Neural cell (in vitro differentiated cells): ENCODE measurements at regions not wholly inside any gene's neighbourhood (a gene's known extent, or its start where the extent isn't known, plus 50 kb on each side); places are given as distances from the start of the nearest gene placed in this dataset.
A peak's percentile ranks its signal among the peaks of the same experiment; 100 is the strongest.

Experiments
- H2AFZ ChIP-seq: fragments of 200-600, 300-800 bp; sonication (generic), shearing (Covaris generic); 2 replicates; pipeline ENCODE4 v1.6.0; 2014; ENCODE audit warnings: low read depth, mild to moderate bottlenecking, antibody characterized with exemption, low read length, moderate library complexity
- H3F3A ChIP-seq: fragments of 200-600 bp; shearing (Covaris generic); 2 replicates; pipeline ENCODE4 v1.6.1; 2016; ENCODE audit warnings: mild to moderate bottlenecking, moderate library complexity, mixed read lengths, antibody characterized with exemption, low read length; ENCODE audit not compliant: insufficient read depth, poor library complexity, severe bottlenecking
- H3K27ac ChIP-seq: fragments of 200-600, 300-800 bp; sonication (generic), shearing (Covaris generic); 2 replicates; pipeline ENCODE4 v1.5.1; 2014; ENCODE audit warnings: mild to moderate bottlenecking, low read length, moderate library complexity
- H3K27me3 ChIP-seq: fragments of 300-800, 200-600 bp; sonication (generic), shearing (Covaris generic); 2 replicates; pipeline ENCODE4 v1.6.0; 2014; ENCODE audit warnings: mild to moderate bottlenecking, low read depth, low read length, moderate library complexity; ENCODE audit not compliant: insufficient read depth
- H3K36me3 ChIP-seq: fragments of 300-800, 200-600 bp; sonication (generic), shearing (Covaris generic); 2 replicates; pipeline ENCODE4 v1.5.1; 2014; ENCODE audit warnings: mild to moderate bottlenecking, antibody characterized with exemption, low read length, moderate library complexity; ENCODE audit not compliant: insufficient read depth
- H3K4me2 ChIP-seq: fragments of 300-800, 200-600 bp; sonication (generic), shearing (Covaris generic); 2 replicates; pipeline ENCODE4 v1.6.0; 2014; ENCODE audit warnings: mild to moderate bottlenecking, low read length
- H3K4me3 ChIP-seq: fragments of 300-800, 200-600 bp; sonication (generic), shearing (Covaris generic); 2 replicates; pipeline ENCODE4 v1.5.1; 2014; ENCODE audit warnings: mild to moderate bottlenecking, low read length, moderate library complexity
- H3K79me2 ChIP-seq: fragments of 200-600 bp; shearing (Covaris generic); replicated peaks from 2 replicates; pipeline ENCODE4 v1.6.0; 2014; ENCODE audit warnings: mild to moderate bottlenecking, low read length, moderate library complexity; ENCODE audit not compliant: insufficient read depth
- H3K9ac ChIP-seq: fragments of 300-800, 200-600 bp; sonication (generic), shearing (Covaris generic); 2 replicates; pipeline ENCODE4 v1.6.1; 2016; ENCODE audit warnings: mild to moderate bottlenecking, low read length, mixed read lengths
- H3K9me2 ChIP-seq: fragments of 200-600 bp; shearing (Covaris generic); 2 replicates; pipeline ENCODE4 v1.6.1; 2016; ENCODE audit warnings: mild to moderate bottlenecking, low read length, mixed read lengths; ENCODE audit not compliant: insufficient read depth
- H3K9me3 ChIP-seq: fragments of 200-600, 300-800 bp; sonication (generic), shearing (Covaris generic); 2 replicates; pipeline ENCODE4 v1.6.1; 2016; ENCODE audit warnings: mild to moderate bottlenecking, mixed run types, low read length, moderate library complexity, mixed read lengths
- H4K20me1 ChIP-seq: fragments of 200-600 bp; shearing (Covaris generic); 2 replicates; pipeline ENCODE4 v1.6.1; 2016; ENCODE audit warnings: mild to moderate bottlenecking, mixed run types; ENCODE audit not compliant: insufficient read depth
- EP300 ChIP-seq: fragments of 450-650 bp; conservative IDR thresholded peaks from 2 replicates; pipeline ENCODE4 v1.6.1; 2014; ENCODE audit warnings: antibody characterized with exemption, mild to moderate bottlenecking, moderate library complexity; ENCODE audit not compliant: poor library complexity, severe bottlenecking
- EZH2 ChIP-seq: fragments of 200-600, 300-800 bp; shearing (Covaris generic), sonication (generic); IDR thresholded peaks from 2 replicates; pipeline ENCODE4 v1.6.1; 2014; ENCODE audit warnings: antibody characterized with exemption, low read length, borderline replicate concordance, mild to moderate bottlenecking; ENCODE audit not compliant: insufficient read depth, poor library complexity, severe bottlenecking
- MXI1 ChIP-seq: fragments of 450-650 bp; conservative IDR thresholded peaks from 2 replicates; pipeline ENCODE4 v1.6.1; 2014; ENCODE audit warnings: antibody characterized with exemption, mild to moderate bottlenecking; ENCODE audit not compliant: poor library complexity, severe bottlenecking
- POLR2AphosphoS5 ChIP-seq: IDR thresholded peaks from 2 replicates; pipeline ENCODE4 v1.6.1; 2012
- RAD21 ChIP-seq: fragments of 450-650 bp; conservative IDR thresholded peaks from 2 replicates; pipeline ENCODE4 v1.6.1; 2014; ENCODE audit warnings: antibody characterized with exemption, mild to moderate bottlenecking, moderate library complexity
- REST ChIP-seq: IDR thresholded peaks from 2 replicates; pipeline ENCODE4 v1.6.1; 2012; ENCODE audit warnings: borderline replicate concordance
- SMC3 ChIP-seq: fragments of 450-650 bp; conservative IDR thresholded peaks from 2 replicates; pipeline ENCODE4 v1.6.1; 2014; ENCODE audit warnings: antibody characterized with exemption, mild to moderate bottlenecking, moderate library complexity; ENCODE audit not compliant: poor library complexity
- TAF1 ChIP-seq: IDR thresholded peaks from 2 replicates; pipeline ENCODE4 v1.6.1; 2012; ENCODE audit warnings: low read depth

GRCh38 chr2:204452464-204453023, 92.7 kb upstream of the PARD3B start:
- Histone ChIP-seq H2AFZ (no peak overlapping the region), H3K9me2 (no peaks in the 10 kb centered on the region), H3K9ac (no peak overlapping the region), H3K9me3 (no peaks in the 10 kb centered on the region), H3K27ac (peak overlapping the region; percentile 33), H3F3A (peaks cover 3% of the 10 kb centered on the region), H3K36me3 (no peaks in the 10 kb centered on the region), H3K4me2 (no peak overlapping the region), H3K79me2 (no peaks in the 10 kb centered on the region), H3K27me3 (no peaks in the 10 kb centered on the region), H3K4me3 (no peak overlapping the region), H4K20me1 (no peaks in the 10 kb centered on the region)
- peak; percentile 71 for TF ChIP-seq POLR2AphosphoS5
- TF ChIP-seq MXI1, result peak; percentile 19
- no peak for TF ChIP-seq SMC3
- peak; percentile 54 for TF ChIP-seq EP300
- TF ChIP-seq TAF1, result no peak
- TF ChIP-seq REST, result peak; percentile 84

GRCh38 chr2:204453730-204454167, 91.5 kb upstream of the PARD3B start:
- Histone ChIP-seq H3K27ac (no peak overlapping the region), H4K20me1 (no peaks in the 10 kb centered on the region), H3K9me3 (no peaks in the 10 kb centered on the region), H3K9me2 (no peaks in the 10 kb centered on the region), H3F3A (peaks cover 3% of the 10 kb centered on the region), H3K9ac (no peak overlapping the region), H3K4me2 (no peak overlapping the region), H2AFZ (no peak overlapping the region), H3K36me3 (no peaks in the 10 kb centered on the region), H3K4me3 (no peak overlapping the region), H3K79me2 (no peaks in the 10 kb centered on the region), H3K27me3 (no peaks in the 10 kb centered on the region)
- TF ChIP-seq SMC3, result no peak
- no peak for TF ChIP-seq POLR2AphosphoS5
- TF ChIP-seq RAD21, result no peak

GRCh38 chr2:204454672-204455380, 90.4 kb upstream of the PARD3B start:
- Histone ChIP-seq H3K9ac (no peak overlapping the region), H3K36me3 (no peaks in the 10 kb centered on the region), H4K20me1 (no peaks in the 10 kb centered on the region), H3K9me2 (no peaks in the 10 kb centered on the region), H3K4me2 (no peak overlapping the region), H2AFZ (no peak overlapping the region), H3K79me2 (no peaks in the 10 kb centered on the region), H3K27ac (no peak overlapping the region), H3K4me3 (no peak overlapping the region), H3F3A (peaks cover 3% of the 10 kb centered on the region), H3K27me3 (no peaks in the 10 kb centered on the region), H3K9me3 (no peaks in the 10 kb centered on the region)
- no peak for TF ChIP-seq MXI1
- TF ChIP-seq EZH2, result no peak
- TF ChIP-seq RAD21, result no peak
- no peak for TF ChIP-seq SMC3
